ENCODE measurements at regions not wholly inside any gene's neighbourhood (a gene's known extent, or its start where the extent isn't known, plus 50 kb on each side); places are given as distances from the start of the nearest gene placed in this dataset.
"Not testable (repeated sequence)": the region's sequence is repeated elsewhere in the genome, so short reads cannot be mapped to it uniquely, and the experiment has no call there.

GRCh38 chr1:94666797-94667196, 125.2 kb upstream of the F3 start:
- Histone ChIP-seq H3K9ac (ENCODE audit: low read depth in 2 of 2, low read length in 2 of 2) (no peak overlapping the region), H3K36me3 (no peaks in the 10 kb centered on the region), H3K4me1 (no peaks in the 10 kb centered on the region), H3K27me3 (no peaks in the 10 kb centered on the region), H3K27ac (no peak overlapping the region), H3K4me3 (no peak overlapping the region), H3K9me3 (no peaks in the 10 kb centered on the region)
- TF ChIP-seq, protein P1, sequence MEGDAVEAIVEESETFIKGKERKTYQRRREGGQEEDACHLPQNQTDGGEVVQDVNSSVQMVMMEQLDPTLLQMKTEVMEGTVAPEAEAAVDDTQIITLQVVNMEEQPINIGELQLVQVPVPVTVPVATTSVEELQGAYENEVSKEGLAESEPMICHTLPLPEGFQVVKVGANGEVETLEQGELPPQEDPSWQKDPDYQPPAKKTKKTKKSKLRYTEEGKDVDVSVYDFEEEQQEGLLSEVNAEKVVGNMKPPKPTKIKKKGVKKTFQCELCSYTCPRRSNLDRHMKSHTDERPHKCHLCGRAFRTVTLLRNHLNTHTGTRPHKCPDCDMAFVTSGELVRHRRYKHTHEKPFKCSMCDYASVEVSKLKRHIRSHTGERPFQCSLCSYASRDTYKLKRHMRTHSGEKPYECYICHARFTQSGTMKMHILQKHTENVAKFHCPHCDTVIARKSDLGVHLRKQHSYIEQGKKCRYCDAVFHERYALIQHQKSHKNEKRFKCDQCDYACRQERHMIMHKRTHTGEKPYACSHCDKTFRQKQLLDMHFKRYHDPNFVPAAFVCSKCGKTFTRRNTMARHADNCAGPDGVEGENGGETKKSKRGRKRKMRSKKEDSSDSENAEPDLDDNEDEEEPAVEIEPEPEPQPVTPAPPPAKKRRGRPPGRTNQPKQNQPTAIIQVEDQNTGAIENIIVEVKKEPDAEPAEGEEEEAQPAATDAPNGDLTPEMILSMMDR (IDR thresholded peaks at IDR 0.05) = no peak
- intact Hi-C loops (cut with DNase I) = no loop called here
- no peak for DNase-seq

DNA sequence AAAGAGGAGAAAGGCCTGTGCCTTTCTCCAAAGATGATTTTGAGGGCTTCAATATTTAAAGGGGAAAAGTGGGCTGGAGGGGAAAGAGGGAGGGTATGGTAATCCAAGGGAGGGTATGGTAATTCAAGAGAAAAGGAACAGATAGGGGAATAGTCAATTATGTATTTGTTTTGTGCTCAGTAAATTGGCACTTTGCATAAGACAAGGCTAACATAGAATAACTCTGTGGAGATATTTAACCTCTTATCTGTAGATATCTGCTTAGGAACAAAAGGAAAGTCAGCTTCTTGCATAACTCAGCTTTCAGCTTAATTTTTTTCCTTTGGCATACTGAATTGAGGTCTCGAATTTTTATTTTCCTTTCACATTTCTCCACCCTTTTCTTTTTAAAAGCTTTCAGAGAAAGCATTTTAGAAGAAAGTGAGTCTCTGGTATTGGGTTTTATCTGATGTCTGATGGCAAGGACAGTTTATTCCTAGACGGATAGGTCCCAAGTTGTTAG, 119.9 kb upstream of the F3 start:
- H3K36me3 ChIP-seq = no peaks in the 10 kb centered on the region
- no peak for DNase-seq
- TF ChIP-seq, protein P1 (IDR thresholded peaks at IDR 0.05) = no peak
- H3K9ac ChIP-seq (ENCODE audit: low read depth in 2 of 2, low read length in 2 of 2) = no peak overlapping the region
- no peaks in the 10 kb centered on the region for H3K27me3 ChIP-seq
- H3K27ac ChIP-seq = no peak overlapping the region
- H3K4me3 ChIP-seq = no peak overlapping the region
- no peaks in the 10 kb centered on the region for H3K4me1 ChIP-seq
- H3K9me3 ChIP-seq = no peaks in the 10 kb centered on the region
- intact Hi-C loops (cut with DNase I) = no loop called here

DNA sequence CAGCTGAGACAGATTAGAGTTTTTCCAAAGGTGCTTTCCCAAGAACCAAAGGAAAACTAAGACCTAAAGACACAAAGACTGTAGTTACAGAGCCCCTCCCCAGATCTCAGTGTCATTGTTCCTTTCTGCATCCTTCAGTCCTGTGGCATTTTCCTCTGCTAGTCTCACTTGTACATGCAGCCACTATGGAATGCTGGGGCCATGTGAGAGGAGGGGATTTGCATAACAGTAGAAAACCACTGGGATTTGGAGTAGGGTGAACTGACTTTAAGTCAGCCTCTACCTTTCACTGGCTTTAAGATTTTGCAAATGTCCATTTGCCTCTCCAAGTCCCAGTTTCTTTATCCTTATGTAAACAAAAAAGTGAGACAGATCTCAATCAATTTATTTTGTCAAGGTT, 119.4 kb upstream of the F3 start:
- no peak overlapping the region for H3K9ac ChIP-seq (ENCODE audit: low read depth in 2 of 2, low read length in 2 of 2)
- H3K27ac ChIP-seq = no peak overlapping the region
- TF ChIP-seq, protein P1 (IDR thresholded peaks at IDR 0.05) = no peak
- H3K27me3 ChIP-seq = no peaks in the 10 kb centered on the region
- no peaks in the 10 kb centered on the region for H3K4me1 ChIP-seq
- DNase-seq = no peak
- intact Hi-C loops (cut with DNase I) = no loop called here
- no peaks in the 10 kb centered on the region for H3K36me3 ChIP-seq
- no peak overlapping the region for H3K4me3 ChIP-seq
- no peaks in the 10 kb centered on the region for H3K9me3 ChIP-seq

- H3K27me3 ChIP-seq = no peaks in the 10 kb centered on the region
- intact Hi-C loops (cut with DNase I) = no loop called here
- H3K9me3 ChIP-seq = no peaks in the 10 kb centered on the region
- no peak overlapping the region for H3K9ac ChIP-seq (ENCODE audit: low read depth in 2 of 2, low read length in 2 of 2)
- no peaks in the 10 kb centered on the region for H3K36me3 ChIP-seq
- no peak for DNase-seq
- no peak overlapping the region for H3K4me3 ChIP-seq
- H3K4me1 ChIP-seq = no peaks in the 10 kb centered on the region
- H3K27ac ChIP-seq = no peak overlapping the region
- TF ChIP-seq, protein P1 (IDR thresholded peaks at IDR 0.05) = no peak
These were observed 118.7 kb upstream of the F3 start for GRCh38 chr1:94660258-94660657.

DNA sequence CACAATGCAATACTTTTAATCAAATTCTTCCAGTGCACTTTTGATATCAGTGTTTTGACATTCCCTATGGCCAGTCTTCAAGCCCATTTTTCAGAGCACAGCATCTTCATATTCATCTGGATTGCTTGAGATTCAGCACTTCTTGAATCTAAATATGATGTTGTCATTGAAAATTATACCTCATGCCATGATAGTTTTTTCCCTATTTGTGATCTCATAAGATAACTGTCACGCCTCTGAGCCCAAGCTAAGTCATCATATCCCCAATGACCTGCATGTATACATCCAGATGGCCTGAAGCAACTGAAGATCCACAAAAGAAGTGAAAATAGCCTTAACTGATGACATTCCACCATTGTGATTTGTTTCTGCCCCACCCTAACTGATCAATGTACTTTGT, 117.6 kb upstream of the F3 start:
- H3K4me1 ChIP-seq; H3K36me3 ChIP-seq; DNase-seq; H3K27me3 ChIP-seq; H3K27ac ChIP-seq; H3K4me3 ChIP-seq; H3K9me3 ChIP-seq; H3K9ac ChIP-seq (ENCODE audit: low read depth in 2 of 2, low read length in 2 of 2); intact Hi-C loops (cut with DNase I): not testable (repeated sequence)

GRCh38 chr1:94658221-94658620, 116.7 kb upstream of the F3 start:
- Histone ChIP-seq H3K9me3 (no peaks in the 10 kb centered on the region), H3K9ac (ENCODE audit: low read depth in 2 of 2, low read length in 2 of 2) (no peak overlapping the region), H3K36me3 (no peaks in the 10 kb centered on the region), H3K27ac (no peak overlapping the region), H3K27me3 (no peaks in the 10 kb centered on the region), H3K4me1 (no peaks in the 10 kb centered on the region), H3K4me3 (no peak overlapping the region)
- intact Hi-C loops (cut with DNase I) = no loop called here
- no peak for DNase-seq
- TF ChIP-seq, protein P1 (IDR thresholded peaks at IDR 0.05) = no peak

GRCh38 chr1:94657776-94658175, 116.2 kb upstream of the F3 start:
- H3K27ac ChIP-seq; intact Hi-C loops (cut with DNase I); DNase-seq; H3K9me3 ChIP-seq; H3K4me3 ChIP-seq; H3K36me3 ChIP-seq; H3K27me3 ChIP-seq; H3K4me1 ChIP-seq; H3K9ac ChIP-seq (ENCODE audit: low read depth in 2 of 2, low read length in 2 of 2): not testable (repeated sequence)

Measured in colonic mucosa (tissue), 4 donors.